H1 (cell line): ENCODE measurements at regions not wholly inside any gene's neighbourhood (a gene's known extent, or its start where the extent isn't known, plus 50 kb on each side); places are given as distances from the start of the nearest gene placed in this dataset.

Experiments used
- CTCF ChIA-PET: fragments of 300-600 bp; sonication (Branson Sonifier 250); formaldehyde crosslinking; loops from one replicate; lab custom pipeline; 2021; ENCODE audit not compliant: partially characterized antibody; lab: Charles Lee
- POLR2A ChIA-PET: fragments of 300-600 bp; sonication (Branson Sonifier 250); formaldehyde crosslinking; loops from one replicate; lab custom pipeline; 2021; ENCODE audit warnings: inconsistent platforms; ENCODE audit not compliant: partially characterized antibody; lab: Charles Lee
- DNase-seq, 2 experiments: peaks; one replicate each; pipeline versions ENCODE4 v3.0.0 to v3.0.0-alpha.2; 2010 to 2022; ENCODE audit warnings: low spot score in 2 of 2, low read depth in 1 of 2, mixed read lengths in 1 of 2
- FAIRE-seq: peaks from 2 replicates; lab custom pipeline; 2011; peaks lifted over from hg19 to GRCh38; lab: Jason Lieb, UNC
- H2AFZ ChIP-seq: 2 replicates; pipeline ENCODE4 v1.8.1; 2012; ENCODE audit warnings: low read length, inconsistent platforms
- H2AK5ac ChIP-seq: 2 replicates; pipeline ENCODE4 v1.6.1; 2013; ENCODE audit warnings: low read depth, low read length
- H2BK120ac ChIP-seq: replicated peaks from 2 replicates; pipeline ENCODE3; 2013; ENCODE audit warnings: low read depth, low read length, inconsistent platforms
- H2BK12ac ChIP-seq: 2 replicates; pipeline ENCODE4 v1.6.1; 2013; ENCODE audit warnings: low read depth, low read length
- H2BK15ac ChIP-seq: 2 replicates; pipeline ENCODE4 v1.6.1; 2013; ENCODE audit warnings: low read length
- H2BK20ac ChIP-seq: 2 replicates; pipeline ENCODE4 v1.6.1; 2013; ENCODE audit warnings: low read length
- H2BK5ac ChIP-seq: 2 replicates; pipeline ENCODE4 v1.6.1; 2013; ENCODE audit warnings: low read depth, low read length
- H3K14ac ChIP-seq: 2 replicates; pipeline ENCODE4 v1.6.1; 2013; ENCODE audit warnings: inconsistent platforms; ENCODE audit not compliant: insufficient read length
- H3K18ac ChIP-seq: 2 replicates; pipeline ENCODE4 v1.6.1; 2013; ENCODE audit warnings: low read length; ENCODE audit errors: extremely low read depth
- H3K23ac ChIP-seq: 2 replicates; pipeline ENCODE4 v1.6.1; 2013; ENCODE audit warnings: inconsistent platforms; ENCODE audit not compliant: insufficient read length
- H3K23me2 ChIP-seq: 2 replicates; pipeline ENCODE4 v1.6.1; 2013; ENCODE audit warnings: low read depth, low read length
- H3K27ac ChIP-seq: 2 replicates; pipeline ENCODE4 v1.6.1; 2011; ENCODE audit warnings: low read depth, low read length, inconsistent platforms
- H3K27me3 ChIP-seq, 4 experiments: replicated peaks in 1 of 4; 1 replicate in 1 of 4; 2 replicates in 3 of 4; pipeline versions ENCODE4 v1.6.1 to v1.8.1; 2011 to 2013; ENCODE audit warnings: low read length in 3 of 4, mild to moderate bottlenecking in 3 of 4, inconsistent platforms in 2 of 4, mixed read lengths in 2 of 4, moderate library complexity in 1 of 4; ENCODE audit not compliant: control insufficient read depth in 3 of 4, insufficient read depth in 3 of 4; ENCODE audit errors: extremely low read depth in 1 of 4
- H3K36me3 ChIP-seq, 4 experiments: 2 replicates each; pipeline versions ENCODE4 v1.6.1 to v1.8.1; 2011 to 2013; ENCODE audit warnings: mild to moderate bottlenecking in 4 of 4, low read length in 3 of 4, moderate library complexity in 2 of 4, control low read depth in 1 of 4, inconsistent platforms in 1 of 4; ENCODE audit not compliant: insufficient read depth in 4 of 4, control insufficient read depth in 2 of 4
- H3K4ac ChIP-seq: replicated peaks from 2 replicates; pipeline ENCODE3; 2013; ENCODE audit warnings: low read length, low read depth, mixed read lengths, inconsistent platforms; ENCODE audit not compliant: insufficient read length
- H3K4me1 ChIP-seq, 4 experiments: replicated peaks in 1 of 4; 1 replicate in 1 of 4; 2 replicates in 3 of 4; pipeline versions ENCODE4 v1.6.1 to v1.8.1; 2011 to 2013; ENCODE audit warnings: low read length in 3 of 4, inconsistent platforms in 2 of 4, mixed read lengths in 1 of 4; ENCODE audit not compliant: insufficient read depth in 4 of 4, control insufficient read depth in 3 of 4
- H3K4me2 ChIP-seq, 2 experiments: 2 replicates each; pipeline versions ENCODE4 v1.6.1 to v1.8.1; 2011 to 2013; ENCODE audit warnings: low read depth in 2 of 2, low read length in 2 of 2, control low read depth in 1 of 2, inconsistent platforms in 1 of 2, mild to moderate bottlenecking in 1 of 2; ENCODE audit not compliant: insufficient read depth in 1 of 2
- H3K4me3 ChIP-seq, 4 experiments: fragments of 200-600, 300-600 bp in 1 of 4; sonication (generic), shearing (Covaris generic), sonication (Bioruptor Twin) in 1 of 4; 2 replicates each; pipeline versions ENCODE4 v1.5.1 to v1.8.1; 2011 to 2016; ENCODE audit warnings: low read length in 4 of 4, low read depth in 3 of 4, control low read depth in 2 of 4, inconsistent platforms in 2 of 4, mild to moderate bottlenecking in 2 of 4, mixed read lengths in 1 of 4, moderate library complexity in 1 of 4; ENCODE audit not compliant: insufficient read depth in 2 of 4; ENCODE audit errors: extremely low read depth in 1 of 4
- H3K56ac ChIP-seq: replicated peaks from 2 replicates; pipeline ENCODE3; 2013; ENCODE audit warnings: low read depth, mild to moderate bottlenecking, mixed read lengths, low read length, inconsistent platforms; ENCODE audit not compliant: insufficient read length
- H3K79me1 ChIP-seq: 2 replicates; pipeline ENCODE4 v1.6.1; 2013; ENCODE audit warnings: low read depth, low read length, control low read depth
- H3K79me2 ChIP-seq, 2 experiments: 2 replicates each; pipeline versions ENCODE4 v1.6.1 to v1.8.1; 2012 to 2013; ENCODE audit warnings: low read length in 2 of 2, mild to moderate bottlenecking in 2 of 2, inconsistent platforms in 1 of 2; ENCODE audit not compliant: insufficient read depth in 2 of 2, control insufficient read depth in 1 of 2
- H3K9ac ChIP-seq, 4 experiments: replicated peaks in 1 of 4; 1 replicate in 1 of 4; 2 replicates in 3 of 4; pipeline versions ENCODE4 v1.6.1 to v1.8.1; 2011 to 2013; ENCODE audit warnings: low read depth in 3 of 4, low read length in 3 of 4, control low read depth in 2 of 4, mild to moderate bottlenecking in 2 of 4, moderate library complexity in 2 of 4, inconsistent platforms in 1 of 4; ENCODE audit errors: extremely low read depth in 1 of 4
- H3K9me3 ChIP-seq, 2 experiments: 2 replicates each; pipeline versions ENCODE4 v1.6.1 to v1.8.1; 2012 to 2013; ENCODE audit warnings: mild to moderate bottlenecking in 2 of 2, moderate library complexity in 2 of 2, control low read depth in 1 of 2, inconsistent platforms in 1 of 2, low read depth in 1 of 2, low read length in 1 of 2, mixed read lengths in 1 of 2; ENCODE audit not compliant: insufficient read depth in 2 of 2
- H4K20me1 ChIP-seq, 2 experiments: replicated peaks in 1 of 2; 2 replicates each; pipeline versions ENCODE3 to v1.8.1; 2011 to 2013; ENCODE audit warnings: inconsistent platforms in 2 of 2, low read length in 2 of 2, mild to moderate bottlenecking in 1 of 2; ENCODE audit not compliant: insufficient read depth in 2 of 2, control insufficient read depth in 1 of 2
- H4K5ac ChIP-seq: 2 replicates; pipeline ENCODE4 v1.6.1; 2013; ENCODE audit warnings: low read length, low read depth, mixed read lengths, inconsistent platforms; ENCODE audit not compliant: insufficient read length
- H4K8ac ChIP-seq: 2 replicates; pipeline ENCODE4 v1.8.0; 2013; ENCODE audit warnings: mild to moderate bottlenecking, moderate library complexity, low read length, inconsistent platforms; ENCODE audit not compliant: insufficient read depth; ENCODE audit errors: extremely low read depth
- H4K91ac ChIP-seq: replicated peaks from 2 replicates; pipeline ENCODE3; 2013; ENCODE audit warnings: low read length, mixed read lengths, inconsistent platforms; ENCODE audit not compliant: insufficient read length
- KDM4A ChIP-seq: IDR thresholded peaks from one replicate; pipeline ENCODE4 v1.7.1; 2012; ENCODE audit warnings: low read depth, mild to moderate bottlenecking, moderate library complexity, low read length, inconsistent platforms; ENCODE audit not compliant: severe bottlenecking
- POU5F1 ChIP-seq: IDR thresholded peaks from 2 replicates; pipeline ENCODE4 v1.6.1; 2011; ENCODE audit warnings: low read depth, mild to moderate bottlenecking, low read length, moderate library complexity
- WGBS, 2 experiments: shearing (Covaris generic) in 1 of 2; methylation state at CpG; one replicate each; pipeline versions ENCODE4 v1.1.6 to v1.1.7; 2013 to 2015; ENCODE audit warnings: low lambda C conversion rate in 2 of 2, mixed read lengths in 2 of 2, inconsistent platforms in 1 of 2, low coverage in 1 of 2, missing lambda C conversion rate in 1 of 2; ENCODE audit not compliant: insufficient replicate concordance in 2 of 2, insufficient coverage in 1 of 2, insufficient read length in 1 of 2; ENCODE audit errors: extremely low coverage in 1 of 2, missing lambda C conversion rate in 1 of 2; 5-methylcytosine and 5-hydroxymethylcytosine counted together

DNA sequence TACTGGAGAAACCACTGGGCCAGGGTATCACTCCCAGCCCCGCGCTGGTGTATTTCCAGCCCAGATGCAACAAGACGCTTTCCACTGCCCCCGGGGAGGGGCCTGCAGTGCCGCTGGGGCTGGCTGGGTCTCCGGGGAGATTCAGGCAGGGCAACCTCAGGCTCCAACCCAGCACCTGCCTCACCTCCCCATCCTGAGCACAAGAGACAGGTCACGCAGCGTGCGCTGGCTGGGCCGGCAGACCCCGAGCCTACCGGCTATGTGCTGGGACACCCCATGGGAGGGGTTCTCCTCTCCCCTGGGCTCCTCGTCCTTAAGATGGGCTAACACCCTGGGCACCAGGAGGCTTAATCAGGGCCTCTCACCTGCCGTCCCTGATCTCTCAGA is 80.9 kb downstream of the RFLNA start:
- no peak for TF ChIP-seq POU5F1
- no peak for TF ChIP-seq KDM4A
- H2BK20ac ChIP-seq = no peak overlapping the region
- no peaks in the 10 kb centered on the region; the same call in 1 of the 2 replicates for H3K79me1 ChIP-seq
- no peak overlapping the region for H3K4me3 ChIP-seq
- no peaks in the 10 kb centered on the region for H3K79me2 ChIP-seq
- no peak overlapping the region for H2BK5ac ChIP-seq
- H3K27ac ChIP-seq = no peak overlapping the region
- no peaks in the 10 kb centered on the region for H3K23me2 ChIP-seq
- H3K27me3 ChIP-seq = no peaks in the 10 kb centered on the region
- H3K9ac ChIP-seq = no peak overlapping the region
- H3K18ac ChIP-seq = no peak overlapping the region
- no peak overlapping the region for H4K5ac ChIP-seq
- 82% methylated on average over 12 of the region's 14 CpGs; no CpG with 5 or more reads in 1 of the 2 experiments for WGBS, 2 experiments
- no peak overlapping the region for H3K23ac ChIP-seq
- H3K14ac ChIP-seq = no peak overlapping the region
- H4K20me1 ChIP-seq = peaks cover 6% of the 10 kb centered on the region in 2 experiments
- POLR2A ChIA-PET = no interaction called here
- no peak overlapping the region for H2AFZ ChIP-seq
- no peak overlapping the region for H3K56ac ChIP-seq
- no peak overlapping the region for H4K91ac ChIP-seq
- peaks cover 6 to 20% (median 11%) of the 10 kb centered on the region in 4 experiments; a peak in 6 of 8 replicates for H3K36me3 ChIP-seq
- FAIRE-seq = no peak
- no peak overlapping the region for H3K4ac ChIP-seq
- no peak overlapping the region for H3K4me2 ChIP-seq
- no peak overlapping the region for H2BK12ac ChIP-seq
- no peak for DNase-seq
- H2BK15ac ChIP-seq = no peak overlapping the region
- H3K9me3 ChIP-seq = no peaks in the 10 kb centered on the region
- CTCF ChIA-PET = no interaction called here
- no peaks in the 10 kb centered on the region for H3K4me1 ChIP-seq
- no peak overlapping the region for H2BK120ac ChIP-seq
- H2AK5ac ChIP-seq = no peak overlapping the region
- no peak overlapping the region for H4K8ac ChIP-seq
